ENCODE measurements at regions not wholly inside any gene's neighbourhood (a gene's known extent, or its start where the extent isn't known, plus 50 kb on each side); places are given as distances from the start of the nearest gene placed in this dataset.

GRCh38 chr16:79865918-79866317 is 265.4 kb upstream of the MAF start:
- no peak overlapping the region for H3K23ac ChIP-seq (ENCODE audit: low read depth, low read length, poor library complexity)
- H3K4me1 ChIP-seq (ENCODE audit: control insufficient read depth in 2 of 2, insufficient read depth in 1 of 2, low read depth in 1 of 2, low read length in 2 of 2): no peaks in the 10 kb centered on the region

GRCh38 chr16:79864781-79865391 is 264.3 kb upstream of the MAF start:
- Histone ChIP-seq H3K4me3 (ENCODE audit: low read length in 2 of 2) (no peak overlapping the region), H2BK5ac (ENCODE audit: low read length) (no peak overlapping the region), H3K18ac (ENCODE audit: low read length) (no peak overlapping the region), H4K91ac (ENCODE audit: low read depth, low read length, poor library complexity) (no peak overlapping the region), H3K23ac (ENCODE audit: low read depth, low read length, poor library complexity) (no peak overlapping the region), H2AK5ac (ENCODE audit: low read depth, low read length) (no peak overlapping the region), H3K14ac (ENCODE audit: low read length) (no peak overlapping the region), H2AFZ (ENCODE audit: low read length) (no peak overlapping the region), H2BK12ac (ENCODE audit: low read length) (no peak overlapping the region), H3K27me3 (ENCODE audit: control insufficient read depth in 3 of 3, insufficient read depth in 3 of 3, low read depth in 1 of 3, low read length in 3 of 3) (no peaks in the 10 kb centered on the region), H3K9me3 (replicated peaks in 1 of 2; ENCODE audit: control insufficient read depth in 2 of 2, insufficient read depth in 1 of 2, low read depth in 1 of 2, low read length in 2 of 2) (no peaks in the 10 kb centered on the region), H2BK15ac (ENCODE audit: low read length) (no peak overlapping the region), H3K4ac (ENCODE audit: low read length) (no peak overlapping the region), H3K4me1 (ENCODE audit: control insufficient read depth in 2 of 2, insufficient read depth in 1 of 2, low read depth in 1 of 2, low read length in 2 of 2) (no peaks in the 10 kb centered on the region), H3K4me2 (ENCODE audit: insufficient read depth, low read length, poor library complexity, severe bottlenecking) (no peak overlapping the region), H3K79me1 (ENCODE audit: low read depth, low read length) (no peaks in the 10 kb centered on the region), H2BK120ac (ENCODE audit: low read depth, low read length) (no peak overlapping the region), H3K27ac (replicated peaks; ENCODE audit: low read length) (no peak overlapping the region), H4K8ac (ENCODE audit: low read depth, low read length) (no peak overlapping the region), H3K9ac (ENCODE audit: low read depth, low read length, poor library complexity) (no peak overlapping the region), H3K36me3 (replicated peaks in 1 of 2; ENCODE audit: control insufficient read depth in 2 of 2, insufficient read depth in 2 of 2, low read length in 2 of 2) (no peaks in the 10 kb centered on the region)
- WGBS, 2 donors (ENCODE audit: extremely low coverage in 2 of 2, insufficient read length in 2 of 2, insufficient replicate concordance in 1 of 2): no CpG with 5 or more reads among the region's 7 CpGs
- DNase-seq (ENCODE audit: low spot score): no peak

More at GRCh38 chr16:79865918-79866317, 265.4 kb upstream of the MAF start:
- Histone ChIP-seq H4K8ac (ENCODE audit: low read depth, low read length) (no peak overlapping the region), H2BK5ac (ENCODE audit: low read length) (no peak overlapping the region), H2BK12ac (ENCODE audit: low read length) (no peak overlapping the region), H2AFZ (ENCODE audit: low read length) (no peak overlapping the region), H3K4me3 (ENCODE audit: low read length in 2 of 2) (no peak overlapping the region), H3K14ac (ENCODE audit: low read length) (no peak overlapping the region), H3K4me2 (ENCODE audit: insufficient read depth, low read length, poor library complexity, severe bottlenecking) (no peak overlapping the region), H3K79me1 (ENCODE audit: low read depth, low read length) (no peaks in the 10 kb centered on the region), H3K9ac (ENCODE audit: low read depth, low read length, poor library complexity) (no peak overlapping the region), H2BK120ac (ENCODE audit: low read depth, low read length) (no peak overlapping the region), H2AK5ac (ENCODE audit: low read depth, low read length) (no peak overlapping the region), H4K91ac (ENCODE audit: low read depth, low read length, poor library complexity) (no peak overlapping the region), H3K27ac (replicated peaks; ENCODE audit: low read length) (no peak overlapping the region), H3K4ac (ENCODE audit: low read length) (no peak overlapping the region), H3K36me3 (replicated peaks in 1 of 2; ENCODE audit: control insufficient read depth in 2 of 2, insufficient read depth in 2 of 2, low read length in 2 of 2) (no peaks in the 10 kb centered on the region), H3K9me3 (replicated peaks in 1 of 2; ENCODE audit: control insufficient read depth in 2 of 2, insufficient read depth in 1 of 2, low read depth in 1 of 2, low read length in 2 of 2) (no peaks in the 10 kb centered on the region), H2BK15ac (ENCODE audit: low read length) (no peak overlapping the region), H3K27me3 (ENCODE audit: control insufficient read depth in 3 of 3, insufficient read depth in 3 of 3, low read depth in 1 of 3, low read length in 3 of 3) (no peaks in the 10 kb centered on the region), H3K18ac (ENCODE audit: low read length) (no peak overlapping the region)
- DNase-seq (ENCODE audit: low spot score): no peak
- WGBS, 2 donors (ENCODE audit: extremely low coverage in 2 of 2, insufficient read length in 2 of 2, insufficient replicate concordance in 1 of 2): no CpG with 5 or more reads among the region's 6 CpGs

- no peak overlapping the region for H3K4me2 ChIP-seq (ENCODE audit: insufficient read depth, low read length, poor library complexity, severe bottlenecking)
- no peak for DNase-seq (ENCODE audit: low spot score)
- H3K18ac ChIP-seq (ENCODE audit: low read length): no peak overlapping the region
- H3K79me1 ChIP-seq (ENCODE audit: low read depth, low read length): no peaks in the 10 kb centered on the region
- H2AFZ ChIP-seq (ENCODE audit: low read length): no peak overlapping the region
- H4K8ac ChIP-seq (ENCODE audit: low read depth, low read length): no peak overlapping the region
- no CpG with 5 or more reads among the region's 8 CpGs for WGBS, 2 donors (ENCODE audit: extremely low coverage in 2 of 2, insufficient read length in 2 of 2, insufficient replicate concordance in 1 of 2)
- H3K9me3 ChIP-seq (replicated peaks in 1 of 2; ENCODE audit: control insufficient read depth in 2 of 2, insufficient read depth in 1 of 2, low read depth in 1 of 2, low read length in 2 of 2): no peaks in the 10 kb centered on the region
- no peak overlapping the region for H3K4me3 ChIP-seq (ENCODE audit: low read length in 2 of 2)
- no peak overlapping the region for H3K4ac ChIP-seq (ENCODE audit: low read length)
- H3K27ac ChIP-seq (replicated peaks; ENCODE audit: low read length): no peak overlapping the region
- H2AK5ac ChIP-seq (ENCODE audit: low read depth, low read length): no peak overlapping the region
- H3K14ac ChIP-seq (ENCODE audit: low read length): no peak overlapping the region
- H3K27me3 ChIP-seq (ENCODE audit: control insufficient read depth in 3 of 3, insufficient read depth in 3 of 3, low read depth in 1 of 3, low read length in 3 of 3): no peaks in the 10 kb centered on the region
- H2BK120ac ChIP-seq (ENCODE audit: low read depth, low read length): no peak overlapping the region
- H2BK12ac ChIP-seq (ENCODE audit: low read length): no peak overlapping the region
- no peak overlapping the region for H2BK5ac ChIP-seq (ENCODE audit: low read length)
- H3K23ac ChIP-seq (ENCODE audit: low read depth, low read length, poor library complexity): no peak overlapping the region
- no peak overlapping the region for H2BK15ac ChIP-seq (ENCODE audit: low read length)
- H3K36me3 ChIP-seq (replicated peaks in 1 of 2; ENCODE audit: control insufficient read depth in 2 of 2, insufficient read depth in 2 of 2, low read length in 2 of 2): no peaks in the 10 kb centered on the region
- no peak overlapping the region for H4K91ac ChIP-seq (ENCODE audit: low read depth, low read length, poor library complexity)
- H3K4me1 ChIP-seq (ENCODE audit: control insufficient read depth in 2 of 2, insufficient read depth in 1 of 2, low read depth in 1 of 2, low read length in 2 of 2): no peaks in the 10 kb centered on the region
- H3K9ac ChIP-seq (ENCODE audit: low read depth, low read length, poor library complexity): no peak overlapping the region
Observed at GRCh38 chr16:79864032-79864780, 263.7 kb upstream of the MAF start.

GRCh38 chr16:79863128-79864031 is 262.8 kb upstream of the MAF start:
- no peaks in the 10 kb centered on the region for H3K9me3 ChIP-seq (replicated peaks in 1 of 2; ENCODE audit: control insufficient read depth in 2 of 2, insufficient read depth in 1 of 2, low read depth in 1 of 2, low read length in 2 of 2)
- no peak overlapping the region for H3K18ac ChIP-seq (ENCODE audit: low read length)
- no peak overlapping the region for H3K9ac ChIP-seq (ENCODE audit: low read depth, low read length, poor library complexity)
- H4K8ac ChIP-seq (ENCODE audit: low read depth, low read length): no peak overlapping the region
- DNase-seq (ENCODE audit: low spot score): no peak
- no peaks in the 10 kb centered on the region for H3K36me3 ChIP-seq (replicated peaks in 1 of 2; ENCODE audit: control insufficient read depth in 2 of 2, insufficient read depth in 2 of 2, low read length in 2 of 2)
- no peak overlapping the region for H4K91ac ChIP-seq (ENCODE audit: low read depth, low read length, poor library complexity)
- H3K4me2 ChIP-seq (ENCODE audit: insufficient read depth, low read length, poor library complexity, severe bottlenecking): no peak overlapping the region
- WGBS, 2 donors (ENCODE audit: extremely low coverage in 2 of 2, insufficient read length in 2 of 2, insufficient replicate concordance in 1 of 2): no CpG with 5 or more reads among the region's 7 CpGs
- H2BK15ac ChIP-seq (ENCODE audit: low read length): no peak overlapping the region
- H2BK12ac ChIP-seq (ENCODE audit: low read length): no peak overlapping the region
- H3K4ac ChIP-seq (ENCODE audit: low read length): no peak overlapping the region
- H2AK5ac ChIP-seq (ENCODE audit: low read depth, low read length): no peak overlapping the region
- H3K4me3 ChIP-seq (ENCODE audit: low read length in 2 of 2): no peak overlapping the region
- no peak overlapping the region for H2BK5ac ChIP-seq (ENCODE audit: low read length)
- no peak overlapping the region for H3K14ac ChIP-seq (ENCODE audit: low read length)
- H3K79me1 ChIP-seq (ENCODE audit: low read depth, low read length): no peaks in the 10 kb centered on the region
- H2AFZ ChIP-seq (ENCODE audit: low read length): no peak overlapping the region
- H3K4me1 ChIP-seq (ENCODE audit: control insufficient read depth in 2 of 2, insufficient read depth in 1 of 2, low read depth in 1 of 2, low read length in 2 of 2): no peaks in the 10 kb centered on the region
- H3K27me3 ChIP-seq (ENCODE audit: control insufficient read depth in 3 of 3, insufficient read depth in 3 of 3, low read depth in 1 of 3, low read length in 3 of 3): no peaks in the 10 kb centered on the region
- no peak overlapping the region for H2BK120ac ChIP-seq (ENCODE audit: low read depth, low read length)
- no peak overlapping the region for H3K23ac ChIP-seq (ENCODE audit: low read depth, low read length, poor library complexity)
- H3K27ac ChIP-seq (replicated peaks; ENCODE audit: low read length): no peak overlapping the region

Data from neuronal stem cell (in vitro differentiated cells).